ENCODE measurements at regions not wholly inside any gene's neighbourhood (a gene's known extent, or its start where the extent isn't known, plus 50 kb on each side); places are given as distances from the start of the nearest gene placed in this dataset.

GRCh38 chr12:22990501-22990900 is 365.5 kb downstream of the ETNK1 start:
- H3K4me3 Mint-ChIP-seq, result no peak overlapping the region
- DNase-seq (ENCODE audit: low spot score) (no peak), ATAC-seq (no peak)
- H3K27ac Mint-ChIP-seq, result no peak overlapping the region
- H3K36me3 Mint-ChIP-seq, result no peaks in the 10 kb centered on the region
- TF ChIP-seq CREM (CRISPR knock-in tag; IDR thresholded peaks at IDR 0.05), result no peak
- no peak for TF ChIP-seq ERG (CRISPR knock-in tag; IDR thresholded peaks at IDR 0.05)
- no peak for TF ChIP-seq MLX (CRISPR knock-in tag; IDR thresholded peaks at IDR 0.05)
- TF ChIP-seq TCF7 (CRISPR knock-in tag; IDR thresholded peaks at IDR 0.05; ENCODE audit: low read depth), result no peak
- no peak for TF ChIP-seq RELA (CRISPR knock-in tag; IDR thresholded peaks at IDR 0.05; ENCODE audit: borderline replicate concordance)
- no peak for TF ChIP-seq MXD4 (CRISPR knock-in tag; IDR thresholded peaks at IDR 0.05; ENCODE audit: borderline replicate concordance)
- CTCF ChIA-PET, result no interaction called here
- POLR2A ChIA-PET, result no interaction called here
- peaks cover 49% of the 10 kb centered on the region for H3K4me1 Mint-ChIP-seq
- no peaks in the 10 kb centered on the region for H3K9me3 Mint-ChIP-seq
- no peaks in the 10 kb centered on the region for H3K27me3 Mint-ChIP-seq (ENCODE audit: low read depth)

GRCh38 chr12:22991250-22991844 is 366.4 kb downstream of the ETNK1 start:
- Mint-ChIP-seq H3K9me3 (no peaks in the 10 kb centered on the region), H3K4me3 (no peak overlapping the region), H3K4me1 (peaks cover 49% of the 10 kb centered on the region), H3K27me3 (ENCODE audit: low read depth) (no peaks in the 10 kb centered on the region), H3K27ac (no peak overlapping the region), H3K36me3 (no peaks in the 10 kb centered on the region)
- no peak for DNase-seq (ENCODE audit: low spot score)
- POLR2A ChIA-PET, result no interaction called here
- TF ChIP-seq RORB (CRISPR knock-in tag; IDR thresholded peaks at IDR 0.05) (no peak), ZNF423 (CRISPR knock-in tag; IDR thresholded peaks at IDR 0.05) (no peak), HMGXB4 (CRISPR knock-in tag; IDR thresholded peaks at IDR 0.05) (no peak), ARID4B (CRISPR knock-in tag; IDR thresholded peaks at IDR 0.05; ENCODE audit: borderline replicate concordance) (no peak), CBFB (CRISPR knock-in tag; IDR thresholded peaks at IDR 0.05; ENCODE audit: low read depth) (no peak), TP53 (CRISPR knock-in tag; IDR thresholded peaks at IDR 0.05) (no peak)
- CTCF ChIA-PET, result no interaction called here
- ATAC-seq, result no peak

GRCh38 chr12:22993609-22994315 is 368.8 kb downstream of the ETNK1 start:
- peak; percentile 39 for ATAC-seq
- no peak overlapping the region for H3K4me3 Mint-ChIP-seq
- POLR2A ChIA-PET, result interaction anchor here (0.7 kb wide), 1 partner anchor 10 kb away, joined by 3 read pairs; no protein-coding TSS in a partner anchor
- TF ChIP-seq ZNF671 (CRISPR knock-in tag; IDR thresholded peaks at IDR 0.05) (no peak), SMAD3 (CRISPR knock-in tag; IDR thresholded peaks at IDR 0.05; ENCODE audit: borderline replicate concordance) (no peak), STAT6 (CRISPR knock-in tag; conservative IDR thresholded peaks at IDR 0.05; ENCODE audit: low read depth) (no peak), ATF2 (CRISPR knock-in tag; IDR thresholded peaks at IDR 0.05; ENCODE audit: borderline replicate concordance, low read depth) (no peak), NFE2L1 (CRISPR knock-in tag; IDR thresholded peaks at IDR 0.05) (no peak), KAT7 (CRISPR knock-in tag; IDR thresholded peaks at IDR 0.05; ENCODE audit: borderline replicate concordance) (no peak), NR2C2 (CRISPR knock-in tag; IDR thresholded peaks at IDR 0.05) (no peak)

More at GRCh38 chr12:22993609-22994315, 368.8 kb downstream of the ETNK1 start:
- Mint-ChIP-seq H3K36me3 (0 out of 2 replicates have a peak, but pooled peaks cover 4% of the 10 kb centered on the region), H3K27ac (no peak overlapping the region), H3K27me3 (ENCODE audit: low read depth) (no peaks in the 10 kb centered on the region), H3K4me1 (peaks cover 33% of the 10 kb centered on the region), H3K9me3 (peaks cover 8% of the 10 kb centered on the region; the same call in 1 of the 2 replicates)
- DNase-seq (ENCODE audit: low spot score), result no peak
- CTCF ChIA-PET, result interaction anchor here (1.0 to 1.3 kb wide), 3 partner anchors 11 to 138 kb away, joined by 3 to 6 read pairs (median 4); no protein-coding TSS in a partner anchor
